Mucosa of descending colon (tissue), 3 donors: ENCODE measurements at regions not wholly inside any gene's neighbourhood (a gene's known extent, or its start where the extent isn't known, plus 50 kb on each side); places are given as distances from the start of the nearest gene placed in this dataset.

Source experiments
- ATAC-seq: fragments of 200-7000 bp; cut with Tn5 transposase; one replicate; pipeline ENCODE4 v1.9.1; 2020; ENCODE audit warnings: mild to moderate bottlenecking, moderate library complexity
- DNase-seq, 3 donors: peaks; one replicate each; pipeline ENCODE4 v3.0.0-alpha.2; 2020
- H3K36me3 ChIP-seq: fragments of 200-600 bp; one replicate; pipeline ENCODE4 v1.8.0; 2021; ENCODE audit warnings: low read depth, mild to moderate bottlenecking
- H3K4me1 ChIP-seq: fragments of 200-600 bp; one replicate; pipeline ENCODE4 v1.8.0; 2021; ENCODE audit warnings: low read depth, mild to moderate bottlenecking
- H3K4me3 ChIP-seq: fragments of 200-600 bp; one replicate; pipeline ENCODE4 v1.8.0; 2021; ENCODE audit warnings: mild to moderate bottlenecking
- H3K9me3 ChIP-seq: fragments of 200-600 bp; one replicate; pipeline ENCODE4 v1.8.0; 2021; ENCODE audit warnings: mild to moderate bottlenecking
- CTCF ChIP-seq: fragments of 200-600 bp; IDR thresholded peaks from one replicate; pipeline ENCODE4 v1.8.0; 2022; ENCODE audit warnings: antibody characterized with exemption, mild to moderate bottlenecking
- intact Hi-C, 2 donors: fragments of 100-400 bp; cut with DNase I in 1 of 2; cut with micrococcal nuclease in 1 of 2; formaldehyde crosslinking; loops; one replicate each; pipeline versions ENCODE4 v1.11.0 to v1.11.1; 2022; cut with DNase I, micrococcal nuclease
- donor health status: DM: no; HTN: no; CAD: no; lungs with moderate emphysema.
- donor health status: DM: no; HTN: no; CAD: no.
- donor health status: DM: no; HTN: yes; CAD: no.

DNA sequence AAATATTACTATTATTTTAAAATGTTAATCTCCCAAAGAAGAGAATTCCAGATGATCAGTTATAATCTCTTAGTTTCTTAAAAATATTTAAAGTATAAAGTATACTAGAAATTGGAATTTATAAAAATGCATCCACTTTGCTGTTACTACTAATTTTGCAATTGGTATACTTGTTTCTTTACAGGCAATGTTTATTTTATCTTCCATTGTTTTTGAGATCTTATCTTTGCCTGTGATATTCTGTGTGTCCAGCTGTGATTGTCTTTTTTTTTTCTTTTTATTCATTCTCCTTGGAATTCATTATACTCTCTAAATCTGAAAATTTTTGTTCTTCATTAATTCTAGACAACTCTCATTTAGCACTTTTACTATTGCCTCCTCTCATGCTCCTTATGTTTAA is 652.6 kb downstream of the TNS3 start:
- intact Hi-C loops, result no loop called here
- ATAC-seq, result no peak
- DNase-seq, result no peak
- Histone ChIP-seq H3K4me1 (no peaks in the 10 kb centered on the region), H3K36me3 (no peaks in the 10 kb centered on the region), H3K9me3 (no peaks in the 10 kb centered on the region), H3K4me3 (no peak overlapping the region)
- no peak for TF ChIP-seq CTCF

DNA sequence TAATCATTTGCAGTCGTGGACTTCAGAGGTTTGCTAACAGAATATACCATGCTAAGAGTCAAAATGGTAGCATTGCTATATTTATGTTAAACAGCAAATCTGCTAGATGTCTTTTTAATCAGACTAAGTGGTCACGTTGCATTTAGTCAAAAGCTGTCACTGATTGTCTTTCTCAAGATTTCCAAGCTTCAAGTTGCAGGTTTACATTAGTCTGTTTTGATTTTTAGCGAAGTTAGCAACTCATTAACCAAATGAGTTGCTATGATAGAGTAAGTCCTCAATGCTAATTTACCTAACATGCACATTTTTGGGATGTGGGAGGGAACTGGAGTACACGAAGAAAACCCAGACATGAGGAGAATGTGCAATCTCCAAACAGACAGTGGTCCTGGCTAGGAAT is 653.2 kb downstream of the TNS3 start:
- no peak for ATAC-seq
- Histone ChIP-seq H3K36me3 (no peaks in the 10 kb centered on the region), H3K4me1 (no peaks in the 10 kb centered on the region), H3K9me3 (no peaks in the 10 kb centered on the region), H3K4me3 (no peak overlapping the region)
- no peak for DNase-seq
- intact Hi-C loops, result no loop called here
- no peak for TF ChIP-seq CTCF

DNA sequence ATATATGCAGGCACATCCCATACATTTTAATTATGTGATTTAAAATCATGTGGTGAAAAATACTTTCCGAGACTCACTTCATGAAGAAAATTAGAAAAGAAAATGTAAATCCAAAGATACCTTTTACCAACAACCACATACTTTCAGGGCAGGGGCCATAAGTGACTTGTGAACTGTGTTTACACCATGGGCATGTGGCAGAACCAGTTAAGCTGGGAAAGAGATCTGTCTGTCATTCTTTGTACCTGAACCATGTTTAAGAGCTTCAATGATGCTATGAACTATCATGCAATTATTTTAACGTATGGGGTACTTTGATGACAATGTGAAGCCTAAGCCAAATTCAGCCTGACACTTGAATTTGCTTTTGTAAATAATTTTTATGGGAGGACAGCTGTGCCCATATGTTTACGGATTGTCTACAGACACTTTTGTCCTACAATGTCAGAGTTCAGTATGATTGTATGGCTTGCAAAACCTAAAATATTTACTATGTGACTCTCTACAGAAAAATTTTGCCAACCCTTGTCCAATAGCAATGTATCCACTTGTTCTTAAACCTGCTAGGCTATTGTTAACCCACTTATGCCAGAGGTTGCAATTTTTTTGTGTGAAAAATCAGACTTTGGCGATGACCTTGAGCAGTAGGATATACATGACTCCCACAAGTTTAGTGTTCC is 654.6 kb downstream of the TNS3 start:
- no peak for ATAC-seq
- Histone ChIP-seq H3K4me1 (no peaks in the 10 kb centered on the region), H3K4me3 (no peak overlapping the region), H3K9me3 (no peaks in the 10 kb centered on the region), H3K36me3 (no peaks in the 10 kb centered on the region)
- no peak for DNase-seq
- intact Hi-C loops, result no loop called here
- no peak for TF ChIP-seq CTCF

DNA sequence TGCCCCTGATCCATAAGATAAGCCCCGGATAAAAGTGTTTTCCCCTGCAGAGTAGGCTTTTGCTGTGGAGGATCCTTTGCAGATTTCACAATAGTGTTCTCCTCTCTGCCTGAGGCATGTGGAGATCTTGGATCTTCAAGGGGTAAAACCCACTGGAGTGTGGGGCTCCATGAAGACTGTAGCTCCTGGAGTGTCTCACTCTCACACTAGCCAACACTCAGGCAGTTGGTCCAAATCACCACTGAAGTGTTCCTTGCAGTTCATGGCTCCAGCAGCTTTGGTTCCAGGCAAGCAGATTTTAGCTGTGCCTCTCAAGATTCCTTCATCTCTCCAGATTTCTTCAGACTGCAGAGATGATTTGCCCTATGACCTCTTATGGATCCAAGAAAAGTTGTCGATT is 665.3 kb downstream of the TNS3 start:
- H3K4me3 ChIP-seq, result no peak overlapping the region
- TF ChIP-seq CTCF, result no peak
- no peaks in the 10 kb centered on the region for H3K36me3 ChIP-seq
- intact Hi-C loops, result no loop called here
- no peaks in the 10 kb centered on the region for H3K9me3 ChIP-seq
- DNase-seq, result no peak
- ATAC-seq, result no peak
- H3K4me1 ChIP-seq, result no peaks in the 10 kb centered on the region

DNA sequence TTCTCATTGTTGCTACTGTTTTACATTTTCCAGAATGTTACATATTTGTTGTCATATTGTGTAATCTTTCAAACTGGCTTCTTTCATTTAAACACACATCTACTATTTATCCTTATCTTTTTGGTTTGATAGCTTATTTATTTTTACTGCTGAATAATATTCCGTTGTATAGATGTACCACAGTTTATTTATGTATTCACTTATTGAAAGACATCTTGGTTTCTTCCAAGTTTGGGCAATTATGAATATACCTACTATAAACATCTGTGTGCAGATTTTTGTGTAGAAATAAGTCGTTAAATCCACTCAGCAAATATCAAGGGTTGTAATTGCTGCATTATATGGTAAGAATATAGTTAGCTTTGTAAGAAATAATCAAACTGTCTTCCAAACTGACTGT is 669.2 kb downstream of the TNS3 start:
- no peaks in the 10 kb centered on the region for H3K9me3 ChIP-seq
- no peak for TF ChIP-seq CTCF
- no peak for ATAC-seq
- intact Hi-C loops, result no loop called here
- no peaks in the 10 kb centered on the region for H3K4me1 ChIP-seq
- H3K4me3 ChIP-seq, result no peak overlapping the region
- no peak for DNase-seq
- no peaks in the 10 kb centered on the region for H3K36me3 ChIP-seq

GRCh38 chr7:46909601-46910051 is 672.3 kb downstream of the TNS3 start:
- no peak for ATAC-seq
- no peak for DNase-seq
- no peaks in the 10 kb centered on the region for H3K36me3 ChIP-seq
- no peaks in the 10 kb centered on the region for H3K9me3 ChIP-seq
- H3K4me1 ChIP-seq, result no peaks in the 10 kb centered on the region
- no peak overlapping the region for H3K4me3 ChIP-seq
- intact Hi-C loops, result no loop called here
- TF ChIP-seq CTCF, result no peak
